ENCODE measurements at regions not wholly inside any gene's neighbourhood (a gene's known extent, or its start where the extent isn't known, plus 50 kb on each side); places are given as distances from the start of the nearest gene placed in this dataset.

DNA sequence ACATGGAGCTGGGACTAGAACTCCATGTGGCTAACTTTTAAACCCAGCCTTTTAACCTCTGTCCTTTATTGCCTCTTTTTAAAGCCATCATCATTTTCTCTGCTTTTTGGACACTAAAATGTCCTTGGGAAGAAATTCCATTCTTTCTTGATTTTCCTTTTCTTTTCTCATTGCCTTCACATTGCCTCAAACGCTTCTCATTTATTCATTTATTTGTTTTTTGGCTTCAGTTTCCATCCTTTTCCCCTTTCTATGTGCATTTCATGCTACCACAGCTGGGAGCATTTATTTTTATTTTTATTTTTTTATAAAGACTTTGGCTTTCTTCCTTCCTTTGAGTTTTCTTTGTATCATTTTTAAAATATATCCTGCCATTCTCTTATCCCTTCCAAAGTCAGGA, 212.2 kb downstream of the DACT1 start:
- Mint-ChIP-seq H3K9me3 (no peaks in the 10 kb centered on the region), H3K4me1 (no peaks in the 10 kb centered on the region), H3K27me3 (ENCODE audit: insufficient read depth) (no peaks in the 10 kb centered on the region), H3K36me3 (ENCODE audit: low read depth) (no peaks in the 10 kb centered on the region), H3K4me3 (no peak overlapping the region), H3K27ac (no peak overlapping the region)
- H3K9ac ChIP-seq (ENCODE audit: extremely low read depth, low read length, poor library complexity, severe bottlenecking), result no peak overlapping the region
- DNase-seq, result no peak
- TF ChIP-seq, protein P1, sequence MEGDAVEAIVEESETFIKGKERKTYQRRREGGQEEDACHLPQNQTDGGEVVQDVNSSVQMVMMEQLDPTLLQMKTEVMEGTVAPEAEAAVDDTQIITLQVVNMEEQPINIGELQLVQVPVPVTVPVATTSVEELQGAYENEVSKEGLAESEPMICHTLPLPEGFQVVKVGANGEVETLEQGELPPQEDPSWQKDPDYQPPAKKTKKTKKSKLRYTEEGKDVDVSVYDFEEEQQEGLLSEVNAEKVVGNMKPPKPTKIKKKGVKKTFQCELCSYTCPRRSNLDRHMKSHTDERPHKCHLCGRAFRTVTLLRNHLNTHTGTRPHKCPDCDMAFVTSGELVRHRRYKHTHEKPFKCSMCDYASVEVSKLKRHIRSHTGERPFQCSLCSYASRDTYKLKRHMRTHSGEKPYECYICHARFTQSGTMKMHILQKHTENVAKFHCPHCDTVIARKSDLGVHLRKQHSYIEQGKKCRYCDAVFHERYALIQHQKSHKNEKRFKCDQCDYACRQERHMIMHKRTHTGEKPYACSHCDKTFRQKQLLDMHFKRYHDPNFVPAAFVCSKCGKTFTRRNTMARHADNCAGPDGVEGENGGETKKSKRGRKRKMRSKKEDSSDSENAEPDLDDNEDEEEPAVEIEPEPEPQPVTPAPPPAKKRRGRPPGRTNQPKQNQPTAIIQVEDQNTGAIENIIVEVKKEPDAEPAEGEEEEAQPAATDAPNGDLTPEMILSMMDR (conservative IDR thresholded peaks at IDR 0.05), result no peak
- H3K4me1 ChIP-seq (ENCODE audit: control insufficient read depth, insufficient read depth, low read length), result no peaks in the 10 kb centered on the region
- H3K27me3 ChIP-seq (ENCODE audit: control insufficient read depth, insufficient read depth, low read length, poor library complexity, severe bottlenecking), result no peaks in the 10 kb centered on the region
- no peak overlapping the region for H3K27ac ChIP-seq (ENCODE audit: low read depth, low read length)
- WGBS, 2 experiments (ENCODE audit: insufficient coverage in 1 of 2, insufficient read length in 1 of 2), result 90 to 94% methylated on average over 1 of the region's 1 CpG
- H3K9me3 ChIP-seq (ENCODE audit: control insufficient read depth, low read length), result no peaks in the 10 kb centered on the region
- no peaks in the 10 kb centered on the region for H3K36me3 ChIP-seq (ENCODE audit: control insufficient read depth, insufficient read depth, low read length)
- no peak overlapping the region for H3K4me3 ChIP-seq (ENCODE audit: low read length)

DNA sequence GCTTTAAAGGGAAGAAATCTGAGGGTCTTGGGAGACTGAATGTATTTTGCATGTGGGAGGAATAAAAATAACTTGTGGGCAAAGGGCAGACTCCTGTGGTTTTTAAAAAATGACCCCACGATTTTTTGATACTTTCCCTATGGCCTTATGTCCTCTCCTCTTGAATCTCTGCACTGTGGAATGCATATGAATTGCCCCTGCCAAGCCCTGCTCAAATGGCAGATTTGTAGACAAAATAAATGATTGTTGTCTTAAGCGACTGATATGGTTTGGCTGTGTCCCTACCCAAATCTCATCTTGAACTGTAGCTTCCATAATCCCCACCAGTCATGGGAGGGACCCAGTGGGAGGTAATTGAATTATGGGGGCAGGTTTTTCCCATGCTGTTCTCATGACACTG, 223.8 kb downstream of the DACT1 start:
- no peak for DNase-seq
- Histone ChIP-seq H3K27me3 (ENCODE audit: control insufficient read depth, insufficient read depth, low read length, poor library complexity, severe bottlenecking) (no peaks in the 10 kb centered on the region), H3K4me1 (ENCODE audit: control insufficient read depth, insufficient read depth, low read length) (no peaks in the 10 kb centered on the region), H3K36me3 (ENCODE audit: control insufficient read depth, insufficient read depth, low read length) (no peaks in the 10 kb centered on the region), H3K4me3 (ENCODE audit: low read length) (no peak overlapping the region), H3K27ac (ENCODE audit: low read depth, low read length) (no peak overlapping the region), H3K9me3 (ENCODE audit: control insufficient read depth, low read length) (peaks cover 28% of the 10 kb centered on the region), H3K9ac (ENCODE audit: extremely low read depth, low read length, poor library complexity, severe bottlenecking) (no peak overlapping the region)
- Mint-ChIP-seq H3K36me3 (ENCODE audit: low read depth) (no peaks in the 10 kb centered on the region), H3K27me3 (ENCODE audit: insufficient read depth) (no peaks in the 10 kb centered on the region), H3K27ac (no peak overlapping the region), H3K9me3 (peaks cover 11% of the 10 kb centered on the region), H3K4me3 (no peak overlapping the region), H3K4me1 (peaks cover 21% of the 10 kb centered on the region)
- WGBS, 2 experiments (ENCODE audit: insufficient coverage in 1 of 2, insufficient read length in 1 of 2), result 91% methylated on average over 2 of the region's 2 CpGs; no CpG with 5 or more reads in 1 of the 2 experiments
- TF ChIP-seq, protein P1 (conservative IDR thresholded peaks at IDR 0.05), result no peak

DNA sequence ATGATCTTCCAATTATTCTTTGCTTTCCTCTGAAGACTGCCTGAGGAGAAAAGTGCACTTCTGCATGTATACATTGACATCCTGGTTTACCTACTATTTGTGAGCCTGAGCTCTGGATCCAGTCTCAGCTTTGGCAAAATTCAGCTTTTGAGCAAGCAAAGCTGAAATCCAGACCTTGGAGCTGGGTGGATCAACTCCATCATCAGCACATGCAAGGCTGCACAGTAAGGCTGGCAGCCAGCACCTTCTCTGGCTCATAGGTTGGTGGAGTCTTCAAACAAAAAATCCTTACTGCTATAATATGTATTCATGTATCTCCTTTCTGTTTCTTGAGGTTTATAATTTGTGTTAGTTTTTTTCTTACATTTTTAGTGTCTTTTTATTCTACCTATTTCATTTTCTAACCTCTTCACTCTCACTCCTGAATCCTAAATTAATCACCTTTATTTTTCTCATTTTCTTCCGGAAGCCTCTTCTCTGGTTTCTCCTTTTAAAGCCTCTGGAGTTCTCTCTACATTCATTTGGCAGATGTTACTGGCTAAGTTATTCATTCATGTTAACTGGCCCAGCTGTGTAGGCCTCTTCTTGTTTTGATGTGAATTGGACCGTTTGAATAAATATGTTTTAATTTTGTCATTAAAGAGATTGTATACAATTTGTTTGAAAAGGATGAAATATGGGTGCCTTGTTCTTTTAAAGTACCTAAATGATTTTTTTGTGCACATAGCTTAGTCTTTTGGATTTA, 224.8 kb downstream of the DACT1 start:
- WGBS, 2 experiments (ENCODE audit: insufficient coverage in 1 of 2, insufficient read length in 1 of 2), result 69 to 73% methylated on average over 2 of the region's 2 CpGs
- H3K9ac ChIP-seq (ENCODE audit: extremely low read depth, low read length, poor library complexity, severe bottlenecking), result no peak overlapping the region
- no peaks in the 10 kb centered on the region for H3K4me1 ChIP-seq (ENCODE audit: control insufficient read depth, insufficient read depth, low read length)
- no peak overlapping the region for H3K4me3 ChIP-seq (ENCODE audit: low read length)
- no peaks in the 10 kb centered on the region for H3K27me3 Mint-ChIP-seq (ENCODE audit: insufficient read depth)
- TF ChIP-seq, protein P1 (conservative IDR thresholded peaks at IDR 0.05), result no peak
- no peaks in the 10 kb centered on the region for H3K27me3 ChIP-seq (ENCODE audit: control insufficient read depth, insufficient read depth, low read length, poor library complexity, severe bottlenecking)
- H3K36me3 Mint-ChIP-seq (ENCODE audit: low read depth), result no peaks in the 10 kb centered on the region
- no peak overlapping the region for H3K27ac ChIP-seq (ENCODE audit: low read depth, low read length)
- peaks cover 8% of the 10 kb centered on the region for H3K9me3 Mint-ChIP-seq
- H3K9me3 ChIP-seq (ENCODE audit: control insufficient read depth, low read length), result peaks cover 28% of the 10 kb centered on the region
- H3K4me1 Mint-ChIP-seq, result peaks cover 21% of the 10 kb centered on the region
- no peaks in the 10 kb centered on the region for H3K36me3 ChIP-seq (ENCODE audit: control insufficient read depth, insufficient read depth, low read length)
- H3K4me3 Mint-ChIP-seq, result no peak overlapping the region
- DNase-seq, result no peak
- H3K27ac Mint-ChIP-seq, result no peak overlapping the region

Measured in endodermal cell (in vitro differentiated cells).